Left renal cortex interstitium (tissue), 4 donors: ENCODE measurements at regions not wholly inside any gene's neighbourhood (a gene's known extent, or its start where the extent isn't known, plus 50 kb on each side); places are given as distances from the start of the nearest gene placed in this dataset.
A peak's percentile ranks its signal among the peaks of the same experiment; 100 is the strongest.

Source experiments
- DNase-seq, 4 donors: peaks; one replicate each; pipeline ENCODE4 v3.0.0-alpha.2; 2013; ENCODE audit warnings: low read depth in 4 of 4, low spot score in 2 of 4, missing footprints in 1 of 4

GRCh38 chr2:180664507-180664906 lies 315.9 kb upstream of the UBE2E3 start:
- no peak for DNase-seq

- DNase-seq = no peak
Observed at GRCh38 chr2:180662941-180663471, 317.4 kb upstream of the UBE2E3 start.

- DNase-seq = no peak
Observed at GRCh38 chr2:180662521-180662920, 317.9 kb upstream of the UBE2E3 start.

- no peak for DNase-seq
Observed at GRCh38 chr2:180661686-180662030, 318.7 kb upstream of the UBE2E3 start.

- DNase-seq = no peak
Observed at GRCh38 chr2:180660881-180661685, 319.3 kb upstream of the UBE2E3 start.

GRCh38 chr2:180660207-180660606 lies 320.2 kb upstream of the UBE2E3 start:
- no peak for DNase-seq

GRCh38 chr2:180657054-180657453 lies 323.4 kb upstream of the UBE2E3 start:
- DNase-seq = no peak

- DNase-seq = no peak
Observed at GRCh38 chr2:180656455-180656847, 324.0 kb upstream of the UBE2E3 start.

- no peak for DNase-seq
Observed at GRCh38 chr2:180655842-180656454, 324.5 kb upstream of the UBE2E3 start.

GRCh38 chr2:180655393-180655792 lies 325.0 kb upstream of the UBE2E3 start:
- DNase-seq = no peak

GRCh38 chr2:180653481-180653880 lies 326.9 kb upstream of the UBE2E3 start:
- DNase-seq = no peak

GRCh38 chr2:180652794-180653193 lies 327.6 kb upstream of the UBE2E3 start:
- DNase-seq = no peak

GRCh38 chr2:180651596-180651995 lies 328.8 kb upstream of the UBE2E3 start:
- DNase-seq = no peak

GRCh38 chr2:180647621-180648020 lies 332.8 kb upstream of the UBE2E3 start:
- no peak for DNase-seq

- no peak for DNase-seq
Observed at GRCh38 chr2:180647221-180647620, 333.2 kb upstream of the UBE2E3 start.

GRCh38 chr2:180646756-180647155 lies 333.6 kb upstream of the UBE2E3 start:
- no peak for DNase-seq

- DNase-seq = no peak
Observed at GRCh38 chr2:180644709-180645108, 335.7 kb upstream of the UBE2E3 start.

- no peak for DNase-seq
Observed at GRCh38 chr2:180630756-180631155, 349.6 kb upstream of the UBE2E3 start.

GRCh38 chr2:180625006-180625844 lies 355.2 kb upstream of the UBE2E3 start:
- no peak for DNase-seq

- peak in 1 of 4 donors; percentile 28 for DNase-seq
Observed at GRCh38 chr2:180621941-180622918, 358.2 kb upstream of the UBE2E3 start.
